Colonic mucosa (tissue), 4 donors: ENCODE measurements at regions not wholly inside any gene's neighbourhood (a gene's known extent, or its start where the extent isn't known, plus 50 kb on each side); places are given as distances from the start of the nearest gene placed in this dataset.

ENCODE experiments used
- DNase-seq: peaks from one replicate; pipeline ENCODE4 v3.0.0-alpha.2; 2020
- H3K27ac ChIP-seq: fragments of 200-600 bp; one replicate; pipeline ENCODE4 v1.8.0; 2021
- H3K27me3 ChIP-seq: fragments of 200-600 bp; one replicate; pipeline ENCODE4 v1.8.0; 2021
- H3K36me3 ChIP-seq: fragments of 200-600 bp; one replicate; pipeline ENCODE4 v1.8.0; 2021
- H3K4me1 ChIP-seq: fragments of 200-600 bp; one replicate; pipeline ENCODE4 v1.8.0; 2021; ENCODE audit warnings: mild to moderate bottlenecking
- H3K4me3 ChIP-seq: fragments of 200-600 bp; one replicate; pipeline ENCODE4 v1.8.0; 2021
- H3K9ac ChIP-seq, 2 donors: one replicate each; pipeline ENCODE4 v1.7.0; 2013; ENCODE audit warnings: control low read depth in 2 of 2, low read depth in 2 of 2, low read length in 2 of 2
- H3K9me3 ChIP-seq: fragments of 200-600 bp; one replicate; pipeline ENCODE4 v1.8.0; 2021
- intact Hi-C: fragments of 100-400 bp; cut with DNase I; formaldehyde crosslinking; loops from one replicate; pipeline ENCODE4 v1.14.1; 2022
- TF ChIP-seq, protein P1 (sequence below): fragments of 200-600 bp; IDR thresholded peaks from one replicate; pipeline ENCODE4 v1.8.0; 2022; ENCODE audit warnings: antibody characterized with exemption, mild to moderate bottlenecking
- donor health status: healthy.
- donor health status: DM: no; HTN: no; CAD: no.
- donor health status: DM: no; HTN: no; CAD: no.

DNA sequence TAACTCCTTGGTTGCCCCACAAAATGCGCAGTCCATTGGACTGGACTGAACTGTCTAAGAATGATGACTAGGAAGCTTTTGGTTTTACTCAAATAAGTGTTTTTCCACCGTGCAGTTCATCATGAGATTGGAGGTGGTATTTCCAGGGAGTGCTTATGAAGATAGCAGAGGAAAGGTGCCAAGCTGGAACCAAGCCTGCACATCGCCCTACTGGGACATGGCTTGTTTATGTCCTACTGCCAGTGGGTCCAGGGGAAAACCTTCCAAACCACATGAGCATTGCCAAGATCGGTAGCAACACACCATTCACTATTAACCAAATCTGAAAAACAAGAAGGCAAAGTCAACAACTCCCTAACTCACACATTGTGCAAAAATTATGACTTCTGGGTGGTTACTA is 54.7 kb upstream of the DSCAM start:
- Histone ChIP-seq H3K27ac (no peak overlapping the region), H3K4me1 (no peaks in the 10 kb centered on the region), H3K4me3 (no peak overlapping the region), H3K27me3 (no peaks in the 10 kb centered on the region), H3K36me3 (no peaks in the 10 kb centered on the region), H3K9ac (no peak overlapping the region), H3K9me3 (no peaks in the 10 kb centered on the region)
- DNase-seq, result no peak
- TF ChIP-seq, protein P1, sequence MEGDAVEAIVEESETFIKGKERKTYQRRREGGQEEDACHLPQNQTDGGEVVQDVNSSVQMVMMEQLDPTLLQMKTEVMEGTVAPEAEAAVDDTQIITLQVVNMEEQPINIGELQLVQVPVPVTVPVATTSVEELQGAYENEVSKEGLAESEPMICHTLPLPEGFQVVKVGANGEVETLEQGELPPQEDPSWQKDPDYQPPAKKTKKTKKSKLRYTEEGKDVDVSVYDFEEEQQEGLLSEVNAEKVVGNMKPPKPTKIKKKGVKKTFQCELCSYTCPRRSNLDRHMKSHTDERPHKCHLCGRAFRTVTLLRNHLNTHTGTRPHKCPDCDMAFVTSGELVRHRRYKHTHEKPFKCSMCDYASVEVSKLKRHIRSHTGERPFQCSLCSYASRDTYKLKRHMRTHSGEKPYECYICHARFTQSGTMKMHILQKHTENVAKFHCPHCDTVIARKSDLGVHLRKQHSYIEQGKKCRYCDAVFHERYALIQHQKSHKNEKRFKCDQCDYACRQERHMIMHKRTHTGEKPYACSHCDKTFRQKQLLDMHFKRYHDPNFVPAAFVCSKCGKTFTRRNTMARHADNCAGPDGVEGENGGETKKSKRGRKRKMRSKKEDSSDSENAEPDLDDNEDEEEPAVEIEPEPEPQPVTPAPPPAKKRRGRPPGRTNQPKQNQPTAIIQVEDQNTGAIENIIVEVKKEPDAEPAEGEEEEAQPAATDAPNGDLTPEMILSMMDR, result no peak
- intact Hi-C loops, result no loop called here

DNA sequence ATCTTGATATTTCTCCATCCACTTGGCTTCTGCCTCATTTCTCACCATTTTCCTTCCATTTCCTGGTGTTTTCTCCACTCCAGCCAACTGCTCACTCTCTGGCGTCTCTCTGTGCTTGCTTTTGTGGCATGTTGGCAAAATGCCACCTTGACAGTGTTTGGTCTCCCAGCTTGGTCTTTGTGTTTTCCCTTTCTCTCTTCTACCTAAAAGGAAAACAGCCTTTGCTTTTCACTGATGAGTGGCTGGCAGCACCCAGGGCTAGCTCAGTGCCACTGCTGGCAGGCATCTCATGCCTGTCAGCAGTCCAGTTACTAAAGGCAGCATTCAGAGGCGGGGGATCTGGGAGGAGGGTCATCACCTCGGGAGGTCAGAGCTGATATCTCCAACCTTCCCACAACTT is 55.3 kb upstream of the DSCAM start:
- H3K27ac ChIP-seq, result no peak overlapping the region
- TF ChIP-seq, protein P1, result no peak
- no peaks in the 10 kb centered on the region for H3K9me3 ChIP-seq
- no peak for DNase-seq
- H3K36me3 ChIP-seq, result no peaks in the 10 kb centered on the region
- H3K4me1 ChIP-seq, result no peaks in the 10 kb centered on the region
- intact Hi-C loops, result no loop called here
- no peaks in the 10 kb centered on the region for H3K27me3 ChIP-seq
- no peak overlapping the region for H3K4me3 ChIP-seq
- H3K9ac ChIP-seq, result no peak overlapping the region

DNA sequence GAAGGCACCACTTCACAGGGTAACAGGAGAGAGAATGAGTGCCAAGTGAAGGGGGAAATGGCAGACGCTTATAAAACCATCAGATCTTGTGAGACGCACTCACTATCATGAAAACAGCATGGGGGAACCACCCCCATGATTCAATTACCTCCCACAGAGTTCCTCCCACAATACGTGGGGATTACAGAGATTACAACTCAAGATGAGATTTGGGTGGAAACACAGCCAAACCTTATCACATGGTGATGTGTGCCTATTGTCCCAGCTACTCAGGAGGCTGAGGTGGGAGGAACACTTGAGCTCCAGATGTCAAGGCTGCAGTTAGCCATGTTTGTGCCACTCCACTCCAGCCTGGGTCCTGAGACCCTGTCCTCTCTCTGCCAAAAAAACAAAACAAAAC is 56.0 kb upstream of the DSCAM start:
- no peak for DNase-seq
- intact Hi-C loops, result no loop called here
- Histone ChIP-seq H3K27ac (no peak overlapping the region), H3K9me3 (no peaks in the 10 kb centered on the region), H3K27me3 (no peaks in the 10 kb centered on the region), H3K4me3 (no peak overlapping the region), H3K4me1 (no peaks in the 10 kb centered on the region), H3K36me3 (no peaks in the 10 kb centered on the region), H3K9ac (no peak overlapping the region)
- TF ChIP-seq, protein P1, result no peak

DNA sequence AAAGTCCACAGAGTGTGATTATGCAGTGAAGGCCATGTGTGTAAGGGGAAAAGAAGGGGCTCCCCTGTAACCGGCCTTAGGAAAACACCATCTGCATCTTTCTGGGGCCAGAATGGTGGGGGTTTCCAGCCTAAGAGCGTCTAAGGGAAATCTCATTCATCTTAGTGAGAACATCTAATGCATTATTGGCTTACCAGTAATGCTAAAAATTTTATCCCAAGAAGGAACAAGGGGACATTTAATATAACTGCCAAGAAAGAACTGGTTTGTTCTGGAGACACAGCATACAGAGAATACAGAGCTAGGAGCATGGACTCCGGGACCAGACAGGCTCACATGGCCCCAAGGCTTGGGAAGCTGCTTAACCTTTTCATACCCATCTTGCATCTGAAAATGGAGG is 58.3 kb upstream of the DSCAM start:
- no peak overlapping the region for H3K9ac ChIP-seq
- no peaks in the 10 kb centered on the region for H3K9me3 ChIP-seq
- H3K36me3 ChIP-seq, result no peaks in the 10 kb centered on the region
- H3K27me3 ChIP-seq, result no peaks in the 10 kb centered on the region
- TF ChIP-seq, protein P1, result no peak
- H3K4me3 ChIP-seq, result no peak overlapping the region
- H3K27ac ChIP-seq, result no peak overlapping the region
- intact Hi-C loops, result no loop called here
- DNase-seq, result no peak
- H3K4me1 ChIP-seq, result no peaks in the 10 kb centered on the region

DNA sequence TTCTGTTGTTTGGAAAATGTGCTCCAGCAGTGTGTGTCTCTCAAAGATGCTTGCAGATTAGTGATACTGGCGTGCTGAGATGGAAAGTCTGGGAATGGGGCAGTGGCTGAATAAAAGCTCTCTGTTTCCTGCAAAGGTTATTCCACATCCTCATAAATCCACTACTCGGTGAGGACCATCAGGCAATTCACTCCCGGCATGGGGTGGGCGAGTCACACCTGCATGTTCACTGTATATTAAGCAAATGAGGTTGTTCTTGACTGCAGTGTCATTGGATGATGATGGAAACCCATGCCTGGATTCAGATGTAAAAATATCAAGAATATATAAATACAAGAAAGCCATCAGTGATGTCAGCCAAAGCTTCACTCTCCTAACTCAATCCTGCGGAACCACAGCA is 65.4 kb upstream of the DSCAM start:
- intact Hi-C loops, result no loop called here
- Histone ChIP-seq H3K36me3 (no peaks in the 10 kb centered on the region), H3K4me1 (no peaks in the 10 kb centered on the region), H3K4me3 (no peak overlapping the region), H3K27me3 (no peaks in the 10 kb centered on the region), H3K9ac (no peak overlapping the region), H3K27ac (no peak overlapping the region), H3K9me3 (no peaks in the 10 kb centered on the region)
- TF ChIP-seq, protein P1, result no peak
- DNase-seq, result no peak

DNA sequence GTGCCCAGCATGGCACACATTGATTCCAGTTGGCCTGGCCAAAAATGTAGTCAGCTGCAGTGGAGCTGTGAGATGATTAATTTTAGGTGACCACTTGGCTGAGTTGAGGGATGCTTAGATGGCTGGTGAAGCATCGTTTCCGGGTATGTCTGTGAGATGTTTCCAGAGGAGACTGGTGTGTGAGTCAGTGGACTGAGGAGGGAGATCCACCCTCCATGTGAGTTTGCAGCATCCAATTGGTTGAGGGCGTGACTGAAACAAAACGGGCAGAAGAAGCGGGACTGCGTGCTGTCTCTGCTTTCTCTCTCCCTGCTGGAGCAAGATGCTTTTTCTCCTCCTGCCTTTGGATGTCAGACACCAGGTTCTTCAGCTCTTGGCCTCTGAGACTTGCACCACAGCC is 68.2 kb upstream of the DSCAM start:
- intact Hi-C loops, result no loop called here
- no peak for DNase-seq

More for the DNA sequence above, 68.2 kb upstream of the DSCAM start:
- no peaks in the 10 kb centered on the region for H3K27me3 ChIP-seq
- H3K9me3 ChIP-seq, result no peaks in the 10 kb centered on the region
- H3K27ac ChIP-seq, result no peak overlapping the region
- TF ChIP-seq, protein P1, result no peak
- no peak overlapping the region for H3K9ac ChIP-seq
- H3K4me1 ChIP-seq, result no peaks in the 10 kb centered on the region
- H3K36me3 ChIP-seq, result no peaks in the 10 kb centered on the region
- H3K4me3 ChIP-seq, result no peak overlapping the region
